ENCODE measurements at regions not wholly inside any gene's neighbourhood (a gene's known extent, or its start where the extent isn't known, plus 50 kb on each side); places are given as distances from the start of the nearest gene placed in this dataset.

GRCh38 chr6:82751718-82752117 is 313.9 kb downstream of the UBE3D start:
- no peaks in the 10 kb centered on the region for H3K36me3 ChIP-seq (ENCODE audit: control insufficient read depth in 2 of 2, insufficient read depth in 2 of 2, low read length in 1 of 2)
- intact Hi-C loops (cut with micrococcal nuclease; ENCODE audit: unreplicated experiment) = no loop called here
- SMC1A ChIA-PET (ENCODE audit: uncharacterized antibody, unreplicated experiment) = no interaction called here
- no peak overlapping the region for H3K4me3 ChIP-seq
- CTCF ChIA-PET = no interaction called here
- H3K4me1 ChIP-seq (ENCODE audit: control insufficient read depth, insufficient read depth, low read length) = no peaks in the 10 kb centered on the region
- FAIRE-seq = no peak
- in situ Hi-C loops (cut with MboI) = no loop called here
- ATAC-seq = no peak
- no peak for DNase-seq (ENCODE audit: low read depth, low spot score)
- H3K79me2 ChIP-seq (ENCODE audit: control insufficient read depth, insufficient read depth, low read length) = no peaks in the 10 kb centered on the region
- H3K4me2 ChIP-seq (ENCODE audit: control insufficient read depth, insufficient read depth) = no peak overlapping the region
- RAD21 ChIA-PET (ENCODE audit: unreplicated experiment) = no interaction called here
- TF ChIP-seq NKRF (conservative IDR thresholded peaks at IDR 0.05) (no peak), GATAD2B (conservative IDR thresholded peaks at IDR 0.05; ENCODE audit: low read depth) (no peak), MXI1 (IDR thresholded peaks at IDR 0.05; ENCODE audit: low read depth, low read length) (no peak)
- BruUV-seq (replicated peaks) = no TSS peak
- H3K27ac ChIP-seq (ENCODE audit: control insufficient read depth, insufficient read depth) = no peak overlapping the region
- no peak overlapping the region for H2AFZ ChIP-seq (ENCODE audit: control insufficient read depth, low read depth, low read length)
- H4K20me1 ChIP-seq (ENCODE audit: control insufficient read depth, insufficient read depth) = no peaks in the 10 kb centered on the region; the same call in 1 of the 2 replicates
- no peaks in the 10 kb centered on the region for H3K9me3 ChIP-seq (replicated peaks; ENCODE audit: control insufficient read depth, insufficient read depth, low read length)
- no peak overlapping the region for H3K9ac ChIP-seq (ENCODE audit: control insufficient read depth, insufficient read depth, low read length)
- POLR2A ChIA-PET = no interaction called here
- H3K27me3 ChIP-seq (replicated peaks in 1 of 2; ENCODE audit: control insufficient read depth in 2 of 2, insufficient read depth in 2 of 2, low read length in 1 of 2) = no peaks in the 10 kb centered on the region

DNA sequence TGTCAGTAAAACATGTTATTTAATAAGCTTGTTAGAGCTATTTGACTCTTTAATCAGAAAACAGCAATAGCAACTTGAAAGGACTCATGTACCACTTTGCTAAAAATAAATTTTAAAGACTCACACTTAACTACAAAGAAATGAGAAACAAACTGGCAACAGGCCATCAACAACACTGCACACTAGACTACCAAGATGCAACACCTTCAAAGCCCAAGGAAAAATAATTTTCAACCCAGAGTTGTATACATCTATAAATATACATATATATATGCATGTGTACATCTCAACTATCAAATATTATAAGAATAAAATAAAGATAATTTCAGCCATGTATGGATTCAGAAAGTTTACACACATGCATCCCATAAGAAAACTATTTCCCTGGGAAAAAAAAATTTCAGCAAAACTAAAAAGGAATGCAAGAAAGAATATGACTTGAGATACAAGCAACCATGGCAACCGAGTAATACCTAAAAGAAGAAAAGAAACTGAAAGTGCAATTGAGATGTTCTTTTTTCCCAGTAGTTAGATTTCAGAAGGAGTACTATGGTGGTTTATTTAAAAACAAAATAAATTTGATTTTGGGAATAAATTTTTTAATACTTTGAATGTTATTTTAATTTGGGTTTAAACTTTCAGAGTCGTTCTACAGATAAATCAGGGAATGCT is 303.8 kb downstream of the UBE3D start:
- 24% methylated on average over 2 of the region's 2 CpGs for WGBS (ENCODE audit: insufficient coverage, insufficient replicate concordance, low lambda C conversion rate, missing lambda C conversion rate)
- CTCF ChIA-PET = interaction anchor here (0.7 to 1.4 kb wide), 2 partner anchors 15 to 436 kb away, joined by 3 read pairs; no protein-coding TSS in a partner anchor
- BruUV-seq (replicated peaks) = no TSS peak
- H3K4me2 ChIP-seq (ENCODE audit: control insufficient read depth, insufficient read depth) = no peak overlapping the region
- FAIRE-seq (no peak), DNase-seq (ENCODE audit: low read depth, low spot score) (no peak), ATAC-seq (no peak)
- H3K27me3 ChIP-seq (replicated peaks in 1 of 2; ENCODE audit: control insufficient read depth in 2 of 2, insufficient read depth in 2 of 2, low read length in 1 of 2) = no peaks in the 10 kb centered on the region
- H3K27ac ChIP-seq (ENCODE audit: control insufficient read depth, insufficient read depth) = no peak overlapping the region
- POLR2A ChIA-PET = no interaction called here
- SMC1A ChIA-PET (ENCODE audit: uncharacterized antibody, unreplicated experiment) = no interaction called here
- H2AFZ ChIP-seq (ENCODE audit: control insufficient read depth, low read depth, low read length) = no peak overlapping the region
- RAD21 ChIA-PET (ENCODE audit: unreplicated experiment) = no interaction called here
- H3K4me3 ChIP-seq = no peak overlapping the region
- H3K4me1 ChIP-seq (ENCODE audit: control insufficient read depth, insufficient read depth, low read length) = no peaks in the 10 kb centered on the region
- H3K79me2 ChIP-seq (ENCODE audit: control insufficient read depth, insufficient read depth, low read length) = no peaks in the 10 kb centered on the region
- in situ Hi-C loops (cut with MboI) (no loop called here), intact Hi-C loops (cut with micrococcal nuclease; ENCODE audit: unreplicated experiment) (no loop called here)
- TF ChIP-seq STAT1 (conservative IDR thresholded peaks at IDR 0.05) (no peak), GATAD2B (conservative IDR thresholded peaks at IDR 0.05; ENCODE audit: low read depth) (no peak), ASH2L (IDR thresholded peaks at IDR 0.05; ENCODE audit: borderline replicate concordance, low read depth) (no peak), KLF5 (IDR thresholded peaks at IDR 0.05; ENCODE audit: partially characterized antibody) (no peak), CHD1 (IDR thresholded peaks at IDR 0.05; ENCODE audit: low read depth, low read length) (no peak), PAX5 (IDR thresholded peaks at IDR 0.05; ENCODE audit: borderline replicate concordance, low read depth, low read length) (no peak), ZBED1 (IDR thresholded peaks at IDR 0.05; ENCODE audit: borderline replicate concordance) (no peak), IRF4 (IDR thresholded peaks at IDR 0.05; ENCODE audit: low read depth, low read length) (no peak), BHLHE40 (IDR thresholded peaks at IDR 0.05; ENCODE audit: borderline replicate concordance in 1 of 2, low read depth in 2 of 2, low read length in 1 of 2) (no peak), SMC3 (IDR thresholded peaks at IDR 0.05; ENCODE audit: borderline replicate concordance, low read length) (no peak), ZNF217 (IDR thresholded peaks at IDR 0.05) (no peak)
- H4K20me1 ChIP-seq (ENCODE audit: control insufficient read depth, insufficient read depth) = no peaks in the 10 kb centered on the region
- no peak overlapping the region for H3K9ac ChIP-seq (ENCODE audit: control insufficient read depth, insufficient read depth, low read length)
- no peaks in the 10 kb centered on the region for H3K9me3 ChIP-seq (replicated peaks; ENCODE audit: control insufficient read depth, insufficient read depth, low read length)
- no peaks in the 10 kb centered on the region for H3K36me3 ChIP-seq (ENCODE audit: control insufficient read depth in 2 of 2, insufficient read depth in 2 of 2, low read length in 1 of 2)
